GM23338 (cell line): ENCODE measurements at regions not wholly inside any gene's neighbourhood (a gene's known extent, or its start where the extent isn't known, plus 50 kb on each side); places are given as distances from the start of the nearest gene placed in this dataset.

ENCODE experiments used
- ATAC-seq: fragments of 200-7000 bp; cut with Tn5 transposase; 3 replicates; pipeline ENCODE4 v1.9.1; 2020
- DNase-seq: peaks from one replicate; pipeline ENCODE4 v3.0.0-alpha.2; 2015; ENCODE audit warnings: low spot score
- H2AFZ ChIP-seq: fragments of 200-600 bp; sonication (generic); 2 replicates; pipeline ENCODE4 v1.8.0; 2016; ENCODE audit warnings: antibody characterized with exemption, mild to moderate bottlenecking, moderate library complexity
- H3F3A ChIP-seq: fragments of 200-600 bp; sonication (generic); replicated peaks from 2 replicates; pipeline ENCODE4 v1.8.0; 2017; ENCODE audit warnings: antibody characterized with exemption, mixed run types, low read depth
- H3K27ac ChIP-seq: fragments of 200-600 bp; sonication (generic); 2 replicates; pipeline ENCODE4 v1.6.1; 2016; ENCODE audit warnings: low read depth
- H3K27me3 ChIP-seq: fragments of 200-600 bp; sonication (generic); 2 replicates; pipeline ENCODE4 v1.8.0; 2016; ENCODE audit warnings: mild to moderate bottlenecking, mixed run types, moderate library complexity; ENCODE audit not compliant: insufficient read depth
- H3K36me3 ChIP-seq: fragments of 200-600 bp; sonication (generic); 2 replicates; pipeline ENCODE4 v1.8.0; 2016; ENCODE audit warnings: mild to moderate bottlenecking; ENCODE audit not compliant: insufficient read depth
- H3K4me1 ChIP-seq: fragments of 200-600 bp; sonication (generic); 2 replicates; pipeline ENCODE4 v1.8.0; 2016; ENCODE audit warnings: mild to moderate bottlenecking, moderate library complexity; ENCODE audit not compliant: insufficient read depth
- H3K4me2 ChIP-seq: fragments of 200-600 bp; sonication (generic); 2 replicates; pipeline ENCODE4 v1.7.1; 2017; ENCODE audit warnings: mixed run types
- H3K4me3 ChIP-seq: fragments of 200-600 bp; sonication (generic); 2 replicates; pipeline ENCODE4 v1.6.1; 2016; ENCODE audit warnings: mixed run types
- H3K79me2 ChIP-seq: fragments of 200-600 bp; sonication (generic); replicated peaks from 2 replicates; pipeline ENCODE4 v1.8.0; 2017; ENCODE audit warnings: mild to moderate bottlenecking; ENCODE audit not compliant: insufficient read depth
- H3K9me2 ChIP-seq: fragments of 200-600 bp; sonication (generic); 2 replicates; pipeline ENCODE4 v1.8.0; 2017; ENCODE audit not compliant: insufficient read depth
- H4K20me1 ChIP-seq: fragments of 200-600 bp; sonication (generic); replicated peaks from 2 replicates; pipeline ENCODE4 v1.8.0; 2017; ENCODE audit warnings: mild to moderate bottlenecking; ENCODE audit not compliant: insufficient read depth
- H3K27ac Mint-ChIP-seq: 2 replicates; pipeline ENCODE4 v1.8.0; 2020; ENCODE audit warnings: inconsistent platforms, mild to moderate bottlenecking, moderate library complexity, mixed read lengths
- H3K27me3 Mint-ChIP-seq: 3 replicates; pipeline ENCODE4 v1.8.0; 2022; ENCODE audit warnings: low read depth, mild to moderate bottlenecking, moderate library complexity, mixed read lengths, inconsistent platforms; ENCODE audit not compliant: insufficient read depth, poor library complexity
- H3K36me3 Mint-ChIP-seq: 3 replicates; pipeline ENCODE4 v1.8.0; 2021; ENCODE audit warnings: low read depth, mild to moderate bottlenecking, inconsistent platforms, moderate library complexity, mixed read lengths
- H3K4me1 Mint-ChIP-seq: 3 replicates; pipeline ENCODE4 v1.8.0; 2020; ENCODE audit warnings: mild to moderate bottlenecking, inconsistent platforms, mixed read lengths
- H3K4me3 Mint-ChIP-seq: 3 replicates; pipeline ENCODE4 v1.8.0; 2021; ENCODE audit warnings: moderate library complexity, mild to moderate bottlenecking, inconsistent platforms, mixed read lengths
- H3K9me3 Mint-ChIP-seq: 3 replicates; pipeline ENCODE4 v1.8.0; 2020; ENCODE audit warnings: moderate library complexity, mild to moderate bottlenecking, inconsistent platforms, mixed read lengths
- CREB1 ChIP-seq: fragments of 250-450 bp; sonication (Bioruptor Pico); IDR thresholded peaks from 2 replicates; pipeline ENCODE4 v1.5.0; 2020; ENCODE audit warnings: low read depth, mild to moderate bottlenecking, moderate library complexity
- EZH2 ChIP-seq: fragments of 200-600 bp; sonication (generic); IDR thresholded peaks from one replicate; pipeline ENCODE4 v1.8.0; 2017; ENCODE audit warnings: antibody characterized with exemption, mild to moderate bottlenecking, low read depth; ENCODE audit not compliant: unreplicated experiment
- EZH2phosphoT487 ChIP-seq: fragments of 200-600 bp; sonication (generic); IDR thresholded peaks from one replicate; pipeline ENCODE4 v1.8.1; 2018; ENCODE audit warnings: antibody characterized with exemption; ENCODE audit not compliant: unreplicated experiment
- JUNB ChIP-seq: IDR thresholded peaks from one replicate; pipeline ENCODE4 v1.6.1; 2016; ENCODE audit warnings: antibody characterized with exemption; ENCODE audit not compliant: unreplicated experiment
- NANOG ChIP-seq: IDR thresholded peaks from 2 replicates; pipeline ENCODE4 v1.6.1; 2016; ENCODE audit warnings: antibody characterized with exemption, borderline replicate concordance
- POLR2AphosphoS5 ChIP-seq: IDR thresholded peaks from 2 replicates; pipeline ENCODE4 v1.6.1; 2016; ENCODE audit warnings: antibody characterized with exemption, low read depth
- STAT1 ChIP-seq: IDR thresholded peaks from one replicate; pipeline ENCODE4 v1.6.1; 2016; ENCODE audit warnings: antibody characterized with exemption; ENCODE audit not compliant: unreplicated experiment
- ZNF114 ChIP-seq: fragments of 250-450 bp; sonication (Bioruptor Pico); IDR thresholded peaks from 2 replicates; pipeline ENCODE4 v1.5.0; 2020; ENCODE audit warnings: mild to moderate bottlenecking, moderate library complexity
- ZNF331 ChIP-seq: fragments of 250-450 bp; sonication (Bioruptor Pico); IDR thresholded peaks from 2 replicates; pipeline ENCODE4 v1.5.0; 2020; ENCODE audit warnings: low read depth, mild to moderate bottlenecking, moderate library complexity
- TF ChIP-seq, protein P1 (sequence below): IDR thresholded peaks from one replicate; pipeline ENCODE4 v1.6.1; 2018; ENCODE audit warnings: antibody characterized with exemption; ENCODE audit not compliant: unreplicated experiment
- TF ChIP-seq, protein P2 (sequence below), 2 experiments: fragments of 200-600 bp in 1 of 2; sonication (generic) in 1 of 2; conservative IDR thresholded peaks; 2 replicates each; pipeline versions ENCODE4 v1.5.1 to v1.6.1; 2016 to 2017; ENCODE audit warnings: antibody characterized with exemption in 2 of 2, low read depth in 2 of 2, mild to moderate bottlenecking in 2 of 2, moderate library complexity in 1 of 2
- TF ChIP-seq, protein P3 (sequence below): fragments of 250-450 bp; sonication (Bioruptor Pico); IDR thresholded peaks from 2 replicates; pipeline ENCODE4 v1.5.0; 2020; ENCODE audit warnings: mild to moderate bottlenecking, moderate library complexity
- TF ChIP-seq, protein P4 (sequence below): IDR thresholded peaks from 2 replicates; pipeline ENCODE4 v1.6.1; 2016; ENCODE audit warnings: antibody characterized with exemption

DNA sequence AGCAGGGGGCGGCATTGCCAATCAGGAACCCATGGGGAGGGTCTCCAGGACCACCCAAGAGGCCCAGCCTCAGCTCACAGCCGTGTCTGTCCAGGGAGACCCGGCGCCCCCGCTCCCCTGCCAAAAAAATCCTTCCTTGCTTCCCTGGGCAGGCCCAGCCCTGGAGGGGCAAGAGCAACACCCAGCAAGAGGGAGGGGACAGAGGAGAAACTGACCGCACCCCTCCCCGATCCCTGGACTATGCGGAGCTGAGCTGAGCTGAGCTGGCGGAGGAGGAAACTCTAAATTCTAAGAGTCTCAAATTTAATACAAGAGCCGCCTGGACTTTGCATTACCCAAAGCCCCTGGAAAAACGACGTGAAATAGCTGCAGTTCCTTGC is 52.0 kb upstream of the SHISAL1 start:
- ATAC-seq = no peak
- TF ChIP-seq STAT1 (no peak), CREB1 (CRISPR knock-in tag) (no peak), ZNF114 (CRISPR knock-in tag) (no peak), EZH2 (no peak), POLR2AphosphoS5 (no peak), EZH2phosphoT487 (no peak), ZNF331 (no peak), NANOG (no peak), JUNB (no peak)
- TF ChIP-seq, protein P1, sequence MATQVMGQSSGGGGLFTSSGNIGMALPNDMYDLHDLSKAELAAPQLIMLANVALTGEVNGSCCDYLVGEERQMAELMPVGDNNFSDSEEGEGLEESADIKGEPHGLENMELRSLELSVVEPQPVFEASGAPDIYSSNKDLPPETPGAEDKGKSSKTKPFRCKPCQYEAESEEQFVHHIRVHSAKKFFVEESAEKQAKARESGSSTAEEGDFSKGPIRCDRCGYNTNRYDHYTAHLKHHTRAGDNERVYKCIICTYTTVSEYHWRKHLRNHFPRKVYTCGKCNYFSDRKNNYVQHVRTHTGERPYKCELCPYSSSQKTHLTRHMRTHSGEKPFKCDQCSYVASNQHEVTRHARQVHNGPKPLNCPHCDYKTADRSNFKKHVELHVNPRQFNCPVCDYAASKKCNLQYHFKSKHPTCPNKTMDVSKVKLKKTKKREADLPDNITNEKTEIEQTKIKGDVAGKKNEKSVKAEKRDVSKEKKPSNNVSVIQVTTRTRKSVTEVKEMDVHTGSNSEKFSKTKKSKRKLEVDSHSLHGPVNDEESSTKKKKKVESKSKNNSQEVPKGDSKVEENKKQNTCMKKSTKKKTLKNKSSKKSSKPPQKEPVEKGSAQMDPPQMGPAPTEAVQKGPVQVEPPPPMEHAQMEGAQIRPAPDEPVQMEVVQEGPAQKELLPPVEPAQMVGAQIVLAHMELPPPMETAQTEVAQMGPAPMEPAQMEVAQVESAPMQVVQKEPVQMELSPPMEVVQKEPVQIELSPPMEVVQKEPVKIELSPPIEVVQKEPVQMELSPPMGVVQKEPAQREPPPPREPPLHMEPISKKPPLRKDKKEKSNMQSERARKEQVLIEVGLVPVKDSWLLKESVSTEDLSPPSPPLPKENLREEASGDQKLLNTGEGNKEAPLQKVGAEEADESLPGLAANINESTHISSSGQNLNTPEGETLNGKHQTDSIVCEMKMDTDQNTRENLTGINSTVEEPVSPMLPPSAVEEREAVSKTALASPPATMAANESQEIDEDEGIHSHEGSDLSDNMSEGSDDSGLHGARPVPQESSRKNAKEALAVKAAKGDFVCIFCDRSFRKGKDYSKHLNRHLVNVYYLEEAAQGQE = no peak
- TF ChIP-seq, protein P2, sequence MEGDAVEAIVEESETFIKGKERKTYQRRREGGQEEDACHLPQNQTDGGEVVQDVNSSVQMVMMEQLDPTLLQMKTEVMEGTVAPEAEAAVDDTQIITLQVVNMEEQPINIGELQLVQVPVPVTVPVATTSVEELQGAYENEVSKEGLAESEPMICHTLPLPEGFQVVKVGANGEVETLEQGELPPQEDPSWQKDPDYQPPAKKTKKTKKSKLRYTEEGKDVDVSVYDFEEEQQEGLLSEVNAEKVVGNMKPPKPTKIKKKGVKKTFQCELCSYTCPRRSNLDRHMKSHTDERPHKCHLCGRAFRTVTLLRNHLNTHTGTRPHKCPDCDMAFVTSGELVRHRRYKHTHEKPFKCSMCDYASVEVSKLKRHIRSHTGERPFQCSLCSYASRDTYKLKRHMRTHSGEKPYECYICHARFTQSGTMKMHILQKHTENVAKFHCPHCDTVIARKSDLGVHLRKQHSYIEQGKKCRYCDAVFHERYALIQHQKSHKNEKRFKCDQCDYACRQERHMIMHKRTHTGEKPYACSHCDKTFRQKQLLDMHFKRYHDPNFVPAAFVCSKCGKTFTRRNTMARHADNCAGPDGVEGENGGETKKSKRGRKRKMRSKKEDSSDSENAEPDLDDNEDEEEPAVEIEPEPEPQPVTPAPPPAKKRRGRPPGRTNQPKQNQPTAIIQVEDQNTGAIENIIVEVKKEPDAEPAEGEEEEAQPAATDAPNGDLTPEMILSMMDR (conservative IDR thresholded peaks at IDR 0.05; ENCODE audit: low read depth in 2 of 2) = no peak
- TF ChIP-seq, protein P3, sequence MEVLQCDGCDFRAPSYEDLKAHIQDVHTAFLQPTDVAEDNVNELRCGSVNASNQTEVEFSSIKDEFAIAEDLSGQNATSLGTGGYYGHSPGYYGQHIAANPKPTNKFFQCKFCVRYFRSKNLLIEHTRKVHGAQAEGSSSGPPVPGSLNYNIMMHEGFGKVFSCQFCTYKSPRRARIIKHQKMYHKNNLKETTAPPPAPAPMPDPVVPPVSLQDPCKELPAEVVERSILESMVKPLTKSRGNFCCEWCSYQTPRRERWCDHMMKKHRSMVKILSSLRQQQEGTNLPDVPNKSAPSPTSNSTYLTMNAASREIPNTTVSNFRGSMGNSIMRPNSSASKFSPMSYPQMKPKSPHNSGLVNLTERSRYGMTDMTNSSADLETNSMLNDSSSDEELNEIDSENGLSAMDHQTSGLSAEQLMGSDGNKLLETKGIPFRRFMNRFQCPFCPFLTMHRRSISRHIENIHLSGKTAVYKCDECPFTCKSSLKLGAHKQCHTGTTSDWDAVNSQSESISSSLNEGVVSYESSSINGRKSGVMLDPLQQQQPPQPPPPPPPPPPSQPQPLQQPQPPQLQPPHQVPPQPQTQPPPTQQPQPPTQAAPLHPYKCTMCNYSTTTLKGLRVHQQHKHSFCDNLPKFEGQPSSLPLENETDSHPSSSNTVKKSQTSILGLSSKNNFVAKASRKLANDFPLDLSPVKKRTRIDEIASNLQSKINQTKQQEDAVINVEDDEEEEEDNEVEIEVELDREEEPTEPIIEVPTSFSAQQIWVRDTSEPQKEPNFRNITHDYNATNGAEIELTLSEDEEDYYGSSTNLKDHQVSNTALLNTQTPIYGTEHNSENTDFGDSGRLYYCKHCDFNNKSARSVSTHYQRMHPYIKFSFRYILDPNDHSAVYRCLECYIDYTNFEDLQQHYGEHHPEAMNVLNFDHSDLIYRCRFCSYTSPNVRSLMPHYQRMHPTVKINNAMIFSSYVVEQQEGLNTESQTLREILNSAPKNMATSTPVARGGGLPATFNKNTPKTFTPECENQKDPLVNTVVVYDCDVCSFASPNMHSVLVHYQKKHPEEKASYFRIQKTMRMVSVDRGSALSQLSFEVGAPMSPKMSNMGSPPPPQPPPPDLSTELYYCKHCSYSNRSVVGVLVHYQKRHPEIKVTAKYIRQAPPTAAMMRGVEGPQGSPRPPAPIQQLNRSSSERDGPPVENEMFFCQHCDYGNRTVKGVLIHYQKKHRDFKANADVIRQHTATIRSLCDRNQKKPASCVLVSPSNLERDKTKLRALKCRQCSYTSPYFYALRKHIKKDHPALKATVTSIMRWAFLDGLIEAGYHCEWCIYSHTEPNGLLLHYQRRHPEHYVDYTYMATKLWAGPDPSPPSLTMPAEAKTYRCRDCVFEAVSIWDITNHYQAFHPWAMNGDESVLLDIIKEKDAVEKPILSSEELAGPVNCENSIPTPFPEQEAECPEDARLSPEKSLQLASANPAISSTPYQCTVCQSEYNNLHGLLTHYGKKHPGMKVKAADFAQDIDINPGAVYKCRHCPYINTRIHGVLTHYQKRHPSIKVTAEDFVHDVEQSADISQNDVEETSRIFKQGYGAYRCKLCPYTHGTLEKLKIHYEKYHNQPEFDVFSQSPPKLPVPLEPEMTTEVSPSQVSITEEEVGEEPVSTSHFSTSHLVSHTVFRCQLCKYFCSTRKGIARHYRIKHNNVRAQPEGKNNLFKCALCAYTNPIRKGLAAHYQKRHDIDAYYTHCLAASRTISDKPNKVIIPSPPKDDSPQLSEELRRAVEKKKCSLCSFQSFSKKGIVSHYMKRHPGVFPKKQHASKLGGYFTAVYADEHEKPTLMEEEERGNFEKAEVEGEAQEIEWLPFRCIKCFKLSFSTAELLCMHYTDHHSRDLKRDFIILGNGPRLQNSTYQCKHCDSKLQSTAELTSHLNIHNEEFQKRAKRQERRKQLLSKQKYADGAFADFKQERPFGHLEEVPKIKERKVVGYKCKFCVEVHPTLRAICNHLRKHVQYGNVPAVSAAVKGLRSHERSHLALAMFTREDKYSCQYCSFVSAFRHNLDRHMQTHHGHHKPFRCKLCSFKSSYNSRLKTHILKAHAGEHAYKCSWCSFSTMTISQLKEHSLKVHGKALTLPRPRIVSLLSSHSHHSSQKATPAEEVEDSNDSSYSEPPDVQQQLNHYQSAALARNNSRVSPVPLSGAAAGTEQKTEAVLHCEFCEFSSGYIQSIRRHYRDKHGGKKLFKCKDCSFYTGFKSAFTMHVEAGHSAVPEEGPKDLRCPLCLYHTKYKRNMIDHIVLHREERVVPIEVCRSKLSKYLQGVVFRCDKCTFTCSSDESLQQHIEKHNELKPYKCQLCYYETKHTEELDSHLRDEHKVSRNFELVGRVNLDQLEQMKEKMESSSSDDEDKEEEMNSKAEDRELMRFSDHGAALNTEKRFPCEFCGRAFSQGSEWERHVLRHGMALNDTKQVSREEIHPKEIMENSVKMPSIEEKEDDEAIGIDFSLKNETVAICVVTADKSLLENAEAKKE (CRISPR knock-in tag) = no peak
- TF ChIP-seq, protein P4, sequence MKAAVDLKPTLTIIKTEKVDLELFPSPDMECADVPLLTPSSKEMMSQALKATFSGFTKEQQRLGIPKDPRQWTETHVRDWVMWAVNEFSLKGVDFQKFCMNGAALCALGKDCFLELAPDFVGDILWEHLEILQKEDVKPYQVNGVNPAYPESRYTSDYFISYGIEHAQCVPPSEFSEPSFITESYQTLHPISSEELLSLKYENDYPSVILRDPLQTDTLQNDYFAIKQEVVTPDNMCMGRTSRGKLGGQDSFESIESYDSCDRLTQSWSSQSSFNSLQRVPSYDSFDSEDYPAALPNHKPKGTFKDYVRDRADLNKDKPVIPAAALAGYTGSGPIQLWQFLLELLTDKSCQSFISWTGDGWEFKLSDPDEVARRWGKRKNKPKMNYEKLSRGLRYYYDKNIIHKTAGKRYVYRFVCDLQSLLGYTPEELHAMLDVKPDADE = no peak
- H3K27ac ChIP-seq = no peak overlapping the region
- H2AFZ ChIP-seq = no peak overlapping the region
- H3K36me3 Mint-ChIP-seq = no peaks in the 10 kb centered on the region
- H3K4me1 Mint-ChIP-seq = no peaks in the 10 kb centered on the region
- H3K27me3 Mint-ChIP-seq = peaks cover 11% of the 10 kb centered on the region
- no peak overlapping the region for H3K4me3 Mint-ChIP-seq
- no peaks in the 10 kb centered on the region for H3K4me1 ChIP-seq
- no peaks in the 10 kb centered on the region for H3K79me2 ChIP-seq
- no peaks in the 10 kb centered on the region for H3F3A ChIP-seq
- H3K4me3 ChIP-seq = no peak overlapping the region
- no peaks in the 10 kb centered on the region for H3K9me3 Mint-ChIP-seq
- no peak for DNase-seq
- H3K36me3 ChIP-seq = no peaks in the 10 kb centered on the region
- H4K20me1 ChIP-seq = no peaks in the 10 kb centered on the region
- H3K9me2 ChIP-seq = no peaks in the 10 kb centered on the region
- no peaks in the 10 kb centered on the region for H3K27me3 ChIP-seq
- H3K4me2 ChIP-seq = no peak overlapping the region
- no peak overlapping the region for H3K27ac Mint-ChIP-seq
